ENCODE measurements at regions not wholly inside any gene's neighbourhood (a gene's known extent, or its start where the extent isn't known, plus 50 kb on each side); places are given as distances from the start of the nearest gene placed in this dataset.
A peak's percentile ranks its signal among the peaks of the same experiment; 100 is the strongest.

- no peak for TF ChIP-seq CTCF (IDR thresholded peaks at IDR 0.05; ENCODE audit: low read length, missing control alignments)
Measured at GRCh38 chr6:23089981-23090380, 520.6 kb downstream of the HDGFL1 start.

GRCh38 chr6:23091795-23092194, 522.4 kb downstream of the HDGFL1 start:
- no peak for TF ChIP-seq CTCF (IDR thresholded peaks at IDR 0.05; ENCODE audit: low read length, missing control alignments)
- H3K4me3 ChIP-seq (replicated peaks; ENCODE audit: low read depth, low read length), result no peak overlapping the region
- peak; percentile 18 for DNase-seq (ENCODE audit: low read depth)

More at GRCh38 chr6:23089981-23090380, 520.6 kb downstream of the HDGFL1 start:
- no peak overlapping the region for H3K4me3 ChIP-seq (replicated peaks; ENCODE audit: low read depth, low read length)
- DNase-seq (ENCODE audit: low read depth), result peak; percentile 16

GRCh38 chr6:23096876-23097275, 527.5 kb downstream of the HDGFL1 start:
- no peak for TF ChIP-seq CTCF (IDR thresholded peaks at IDR 0.05; ENCODE audit: low read length, missing control alignments)
- no peak overlapping the region for H3K4me3 ChIP-seq (replicated peaks; ENCODE audit: low read depth, low read length)
- no peak for DNase-seq (ENCODE audit: low read depth)

- H3K4me3 ChIP-seq (replicated peaks; ENCODE audit: low read depth, low read length), result no peak overlapping the region
- no peak for DNase-seq (ENCODE audit: low read depth)
- no peak for TF ChIP-seq CTCF (IDR thresholded peaks at IDR 0.05; ENCODE audit: low read length, missing control alignments)
Measured at GRCh38 chr6:23097566-23097965, 528.2 kb downstream of the HDGFL1 start.

GRCh38 chr6:23106951-23107350, 537.6 kb downstream of the HDGFL1 start:
- TF ChIP-seq CTCF (IDR thresholded peaks at IDR 0.05; ENCODE audit: low read length, missing control alignments), result no peak
- DNase-seq (ENCODE audit: low read depth), result peak; percentile 13
- H3K4me3 ChIP-seq (replicated peaks; ENCODE audit: low read depth, low read length), result no peak overlapping the region

- DNase-seq (ENCODE audit: low read depth), result no peak
- TF ChIP-seq CTCF (IDR thresholded peaks at IDR 0.05; ENCODE audit: low read length, missing control alignments), result no peak
- H3K4me3 ChIP-seq (replicated peaks; ENCODE audit: low read depth, low read length), result no peak overlapping the region
Measured at GRCh38 chr6:23111984-23112383, 542.6 kb downstream of the HDGFL1 start.

GRCh38 chr6:23114812-23115504, 545.6 kb downstream of the HDGFL1 start:
- no peak for TF ChIP-seq CTCF (IDR thresholded peaks at IDR 0.05; ENCODE audit: low read length, missing control alignments)
- no peak overlapping the region for H3K4me3 ChIP-seq (replicated peaks; ENCODE audit: low read depth, low read length)
- no peak for DNase-seq (ENCODE audit: low read depth)

Measured in fibroblast of pulmonary artery (primary cell).